H1 (cell line): ENCODE measurements at regions not wholly inside any gene's neighbourhood (a gene's known extent, or its start where the extent isn't known, plus 50 kb on each side); places are given as distances from the start of the nearest gene placed in this dataset.

Experiments
- GABPA ChIP-seq: IDR thresholded peaks from 2 replicates; pipeline ENCODE4 v1.6.1; 2011; ENCODE audit warnings: mild to moderate bottlenecking, low read length, moderate library complexity, borderline replicate concordance; ENCODE audit not compliant: insufficient read depth
- TF ChIP-seq, protein P1 (sequence below): IDR thresholded peaks from 2 replicates; pipeline ENCODE4 v1.6.1; 2012; ENCODE audit warnings: inconsistent platforms

- TF ChIP-seq, protein P1, sequence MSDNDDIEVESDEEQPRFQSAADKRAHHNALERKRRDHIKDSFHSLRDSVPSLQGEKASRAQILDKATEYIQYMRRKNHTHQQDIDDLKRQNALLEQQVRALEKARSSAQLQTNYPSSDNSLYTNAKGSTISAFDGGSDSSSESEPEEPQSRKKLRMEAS, result no peak
- no peak for TF ChIP-seq GABPA
Measured at GRCh38 chr5:118033686-118034338, 954.5 kb downstream of the DTWD2 start.
